ENCODE measurements at regions not wholly inside any gene's neighbourhood (a gene's known extent, or its start where the extent isn't known, plus 50 kb on each side); places are given as distances from the start of the nearest gene placed in this dataset.

GRCh38 chr13:84923831-84924230 lies 875.4 kb downstream of the SLITRK6 start:
- no peak for TF ChIP-seq CTCF (IDR thresholded peaks at IDR 0.05; ENCODE audit: low read depth, low read length, poor library complexity, severe bottlenecking)
- no peak for TF ChIP-seq EZH2phosphoT487 (IDR thresholded peaks at IDR 0.05; ENCODE audit: borderline replicate concordance, low read length)

Measured in DOHH2 (cell line).